Right lobe of liver (tissue), 6 donors: ENCODE measurements at regions not wholly inside any gene's neighbourhood (a gene's known extent, or its start where the extent isn't known, plus 50 kb on each side); places are given as distances from the start of the nearest gene placed in this dataset.

ENCODE experiments used
- ATAC-seq, 4 donors: fragments of 200-7000 bp; cut with Tn5 transposase; one replicate each; pipeline ENCODE4 v1.9.1; 2020; ENCODE audit warnings: mild to moderate bottlenecking in 4 of 4, moderate library complexity in 4 of 4
- DNase-seq, 3 donors: peaks; one replicate each; pipeline ENCODE4 v3.0.0-alpha.2; 2020
- H3K27ac ChIP-seq, 3 donors: fragments of 200-600 bp; one replicate each; pipeline ENCODE4 v1.8.0; 2022
- H3K27me3 ChIP-seq, 2 donors: fragments of 200-600 bp; one replicate each; pipeline ENCODE4 v1.8.0; 2022
- H3K36me3 ChIP-seq, 4 donors: fragments of 200-600 bp; sonication (generic) in 1 of 4; one replicate each; pipeline versions ENCODE4 v1.5.1 to v1.8.0; 2017 to 2022; ENCODE audit warnings: control low read depth in 1 of 4
- H3K4me1 ChIP-seq, 4 donors: fragments of 200-600 bp; sonication (generic) in 1 of 4; one replicate each; pipeline versions ENCODE4 v1.5.1 to v1.8.0; 2017 to 2022; ENCODE audit warnings: control low read depth in 1 of 4
- H3K4me3 ChIP-seq, 3 donors: fragments of 200-600 bp; one replicate each; pipeline ENCODE4 v1.8.0; 2022
- H3K9me3 ChIP-seq, 4 donors: fragments of 200-600 bp; sonication (generic) in 1 of 4; one replicate each; pipeline versions ENCODE4 v1.5.1 to v1.8.0; 2017 to 2022; ENCODE audit warnings: control low read depth in 1 of 4
- CTCF ChIP-seq, 4 donors: fragments of 200-600 bp in 3 of 4; fragments of 450-650 bp in 1 of 4; IDR thresholded peaks; one replicate each; pipeline versions ENCODE4 v1.5.1 to v1.8.0; 2016 to 2022; ENCODE audit warnings: antibody characterized with exemption in 4 of 4, mild to moderate bottlenecking in 2 of 4
- POLR2A ChIP-seq: fragments of 450-650 bp; IDR thresholded peaks from one replicate; pipeline ENCODE4 v1.6.1; 2017; ENCODE audit warnings: antibody characterized with exemption, mild to moderate bottlenecking
- WGBS: methylation state at CpG from one replicate; pipeline ENCODE4 v1.1.6; 2018; ENCODE audit warnings: low coverage, low lambda C conversion rate; ENCODE audit not compliant: insufficient coverage; ENCODE audit errors: missing lambda C conversion rate; 5-methylcytosine and 5-hydroxymethylcytosine counted together
- intact Hi-C, 2 donors: fragments of 100-400 bp; cut with DNase I; formaldehyde crosslinking; loops; one replicate each; pipeline versions ENCODE4 v1.11.2 to v1.14.1; 2022
- donor health status: DM: no; HTN: yes; CAD: no.
- donor health status: DM: no; HTN: no; CAD: no.
- donor health status: DM: no; HTN: no; CAD: no.
- donor health status: DM: no; HTN: yes; CAD: no.
- donor health status: DM: no; HTN: yes; CAD: no.

- intact Hi-C loops, result no loop called here
- no peak for ATAC-seq
- Histone ChIP-seq H3K4me1 (no peaks in the 10 kb centered on the region), H3K36me3 (no peaks in the 10 kb centered on the region), H3K27ac (no peak overlapping the region), H3K27me3 (no peaks in the 10 kb centered on the region), H3K4me3 (no peak overlapping the region), H3K9me3 (no peaks in the 10 kb centered on the region)
- DNase-seq, result no peak
- WGBS, result 81% methylated on average over 7 of the region's 7 CpGs
- no peak for TF ChIP-seq CTCF (IDR thresholded peaks at IDR 0.05)
- TF ChIP-seq POLR2A, result no peak
Observed at GRCh38 chr7:442457-442856, 77.2 kb downstream of the PDGFA start.

- no peaks in the 10 kb centered on the region for H3K36me3 ChIP-seq
- no peak overlapping the region for H3K4me3 ChIP-seq
- no peak for ATAC-seq
- WGBS, result 44% methylated on average over 1 of the region's 1 CpG
- no peaks in the 10 kb centered on the region for H3K4me1 ChIP-seq
- no peak overlapping the region for H3K27ac ChIP-seq
- intact Hi-C loops, result no loop called here
- DNase-seq, result no peak
- H3K27me3 ChIP-seq, result no peaks in the 10 kb centered on the region
- no peak for TF ChIP-seq CTCF (IDR thresholded peaks at IDR 0.05)
- TF ChIP-seq POLR2A, result no peak
- no peaks in the 10 kb centered on the region for H3K9me3 ChIP-seq
Observed at GRCh38 chr7:443279-443833, 76.3 kb downstream of the PDGFA start.

- no peak overlapping the region for H3K27ac ChIP-seq
- H3K9me3 ChIP-seq, result no peaks in the 10 kb centered on the region
- TF ChIP-seq CTCF (IDR thresholded peaks at IDR 0.05) (no peak), POLR2A (no peak)
- no peaks in the 10 kb centered on the region for H3K4me1 ChIP-seq
- no peak for DNase-seq
- no peaks in the 10 kb centered on the region for H3K27me3 ChIP-seq
- no peak overlapping the region for H3K4me3 ChIP-seq
- H3K36me3 ChIP-seq, result no peaks in the 10 kb centered on the region
- intact Hi-C loops, result no loop called here
- WGBS, result no CpG with 5 or more reads among the region's 8 CpGs
- ATAC-seq, result no peak
Observed at GRCh38 chr7:444606-445005, 75.0 kb downstream of the PDGFA start.

GRCh38 chr7:445020-445419 is 74.6 kb downstream of the PDGFA start:
- intact Hi-C loops, result no loop called here
- ATAC-seq, result peak in 1 of 4 donors; percentile 15
- TF ChIP-seq POLR2A (no peak), CTCF (IDR thresholded peaks at IDR 0.05) (no peak)
- DNase-seq, result no peak
- H3K9me3 ChIP-seq, result no peaks in the 10 kb centered on the region
- no peak overlapping the region for H3K4me3 ChIP-seq
- no CpG with 5 or more reads among the region's 14 CpGs for WGBS
- no peaks in the 10 kb centered on the region for H3K4me1 ChIP-seq
- H3K27me3 ChIP-seq, result no peaks in the 10 kb centered on the region
- H3K36me3 ChIP-seq, result no peaks in the 10 kb centered on the region
- no peak overlapping the region for H3K27ac ChIP-seq
